ENCODE measurements at regions not wholly inside any gene's neighbourhood (a gene's known extent, or its start where the extent isn't known, plus 50 kb on each side); places are given as distances from the start of the nearest gene placed in this dataset.
"Not testable (repeated sequence)": the region's sequence is repeated elsewhere in the genome, so short reads cannot be mapped to it uniquely, and the experiment has no call there.

- no peak for DNase-seq (ENCODE audit: low read depth)
- H3K4me3 ChIP-seq (ENCODE audit: low read depth, low read length) = no peak overlapping the region
These were observed 109.6 kb upstream of the TOPAZ1 start for GRCh38 chr3:44132061-44132460.

GRCh38 chr3:44132593-44132992, 109.1 kb upstream of the TOPAZ1 start:
- no peak overlapping the region for H3K4me3 ChIP-seq (ENCODE audit: low read depth, low read length)
- no peak for DNase-seq (ENCODE audit: low read depth)

- DNase-seq (ENCODE audit: low read depth) = no peak
- no peak overlapping the region for H3K4me3 ChIP-seq (ENCODE audit: low read depth, low read length)
These were observed 105.3 kb upstream of the TOPAZ1 start for GRCh38 chr3:44136421-44136820.

GRCh38 chr3:44146073-44146472, 95.6 kb upstream of the TOPAZ1 start:
- no peak overlapping the region for H3K4me3 ChIP-seq (ENCODE audit: low read depth, low read length)
- no peak for DNase-seq (ENCODE audit: low read depth)

- no peak overlapping the region for H3K4me3 ChIP-seq (ENCODE audit: low read depth, low read length)
- DNase-seq (ENCODE audit: low read depth) = no peak
These were observed 81.9 kb upstream of the TOPAZ1 start for GRCh38 chr3:44159696-44160300.

- DNase-seq (ENCODE audit: low read depth) = no peak
- no peak overlapping the region for H3K4me3 ChIP-seq (ENCODE audit: low read depth, low read length)
These were observed 80.9 kb upstream of the TOPAZ1 start for GRCh38 chr3:44160818-44161217.

- DNase-seq (ENCODE audit: low read depth) = no peak
These were observed 69.8 kb upstream of the TOPAZ1 start for GRCh38 chr3:44171891-44172290.

GRCh38 chr3:44172701-44173100, 69.0 kb upstream of the TOPAZ1 start:
- H3K4me3 ChIP-seq (ENCODE audit: low read depth, low read length); DNase-seq (ENCODE audit: low read depth): not testable (repeated sequence)

More at GRCh38 chr3:44171891-44172290, 69.8 kb upstream of the TOPAZ1 start:
- H3K4me3 ChIP-seq (ENCODE audit: low read depth, low read length) = no peak overlapping the region

GRCh38 chr3:44173263-44173662, 68.4 kb upstream of the TOPAZ1 start:
- H3K4me3 ChIP-seq (ENCODE audit: low read depth, low read length) = no peak overlapping the region
- DNase-seq (ENCODE audit: low read depth) = no peak

GRCh38 chr3:44175070-44175469, 66.6 kb upstream of the TOPAZ1 start:
- H3K4me3 ChIP-seq (ENCODE audit: low read depth, low read length) = no peak overlapping the region
- DNase-seq (ENCODE audit: low read depth) = no peak

GRCh38 chr3:44179246-44179645, 62.4 kb upstream of the TOPAZ1 start:
- no peak for DNase-seq (ENCODE audit: low read depth)
- H3K4me3 ChIP-seq (ENCODE audit: low read depth, low read length) = no peak overlapping the region

GRCh38 chr3:44184319-44184953, 57.2 kb upstream of the TOPAZ1 start:
- H3K4me3 ChIP-seq (ENCODE audit: low read depth, low read length) = no peak overlapping the region
- DNase-seq (ENCODE audit: low read depth) = no peak

- no peak for DNase-seq (ENCODE audit: low read depth)
- no peak overlapping the region for H3K4me3 ChIP-seq (ENCODE audit: low read depth, low read length)
These were observed 56.2 kb upstream of the TOPAZ1 start for GRCh38 chr3:44185396-44185915.

GRCh38 chr3:44186111-44186672, 55.5 kb upstream of the TOPAZ1 start:
- DNase-seq (ENCODE audit: low read depth) = no peak

GRCh38 chr3:44186712-44187111, 55.0 kb upstream of the TOPAZ1 start:
- no peak for DNase-seq (ENCODE audit: low read depth)
- H3K4me3 ChIP-seq (ENCODE audit: low read depth, low read length) = no peak overlapping the region

More at GRCh38 chr3:44186111-44186672, 55.5 kb upstream of the TOPAZ1 start:
- no peak overlapping the region for H3K4me3 ChIP-seq (ENCODE audit: low read depth, low read length)

Data from skeletal muscle cell (primary cell).